Osteocyte (in vitro differentiated cells): ENCODE measurements at regions not wholly inside any gene's neighbourhood (a gene's known extent, or its start where the extent isn't known, plus 50 kb on each side); places are given as distances from the start of the nearest gene placed in this dataset.

Experiments used
- DNase-seq: peaks from one replicate; pipeline ENCODE4 v3.0.0; 2021; ENCODE audit warnings: mixed read lengths; ENCODE audit not compliant: unreplicated experiment; ENCODE audit errors: extremely low spot score
- H3K27ac Mint-ChIP-seq: one replicate; pipeline ENCODE4 v1.8.0; 2021; ENCODE audit warnings: mild to moderate bottlenecking, mixed read lengths; ENCODE audit not compliant: unreplicated experiment
- H3K27me3 Mint-ChIP-seq: one replicate; pipeline ENCODE4 v1.8.0; 2021; ENCODE audit warnings: mixed read lengths; ENCODE audit not compliant: unreplicated experiment
- H3K36me3 Mint-ChIP-seq: one replicate; pipeline ENCODE4 v1.8.0; 2021; ENCODE audit warnings: mixed read lengths; ENCODE audit not compliant: unreplicated experiment
- H3K4me1 Mint-ChIP-seq: one replicate; pipeline ENCODE4 v1.8.0; 2021; ENCODE audit warnings: mixed read lengths; ENCODE audit not compliant: unreplicated experiment
- H3K4me3 Mint-ChIP-seq: one replicate; pipeline ENCODE4 v1.8.0; 2021; ENCODE audit warnings: mild to moderate bottlenecking, moderate library complexity, mixed read lengths; ENCODE audit not compliant: unreplicated experiment
- H3K9me3 Mint-ChIP-seq: one replicate; pipeline ENCODE4 v1.8.0; 2021; ENCODE audit warnings: mixed read lengths; ENCODE audit not compliant: unreplicated experiment
- TF ChIP-seq, protein P1 (sequence below): fragments of 200-600 bp; sonication (generic); IDR thresholded peaks from 2 replicates; pipeline ENCODE4 v1.5.0; 2021; ENCODE audit warnings: antibody characterized with exemption, mild to moderate bottlenecking, moderate library complexity

DNA sequence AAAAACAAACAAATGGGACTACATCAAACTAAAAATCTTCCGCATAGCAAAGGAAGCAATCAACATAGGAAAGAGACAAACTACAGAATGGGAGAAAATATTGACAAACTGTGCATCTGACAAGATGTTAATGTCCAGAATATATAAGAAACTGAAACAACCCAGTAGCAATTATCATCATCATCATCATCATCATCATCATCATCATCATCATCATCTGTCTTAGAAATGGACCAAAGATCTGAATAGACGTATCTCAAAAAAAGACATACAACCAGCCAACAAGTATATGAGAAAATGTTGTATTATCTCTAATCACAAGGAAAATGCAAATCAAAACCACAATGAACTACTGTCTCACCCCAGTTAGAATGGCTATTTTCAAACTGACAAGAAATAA is 173.9 kb downstream of the PRR20E start:
- Mint-ChIP-seq H3K27me3 (no peaks in the 10 kb centered on the region), H3K4me1 (no peaks in the 10 kb centered on the region), H3K9me3 (no peaks in the 10 kb centered on the region), H3K36me3 (no peaks in the 10 kb centered on the region), H3K27ac (no peak overlapping the region), H3K4me3 (no peak overlapping the region)
- TF ChIP-seq, protein P1, sequence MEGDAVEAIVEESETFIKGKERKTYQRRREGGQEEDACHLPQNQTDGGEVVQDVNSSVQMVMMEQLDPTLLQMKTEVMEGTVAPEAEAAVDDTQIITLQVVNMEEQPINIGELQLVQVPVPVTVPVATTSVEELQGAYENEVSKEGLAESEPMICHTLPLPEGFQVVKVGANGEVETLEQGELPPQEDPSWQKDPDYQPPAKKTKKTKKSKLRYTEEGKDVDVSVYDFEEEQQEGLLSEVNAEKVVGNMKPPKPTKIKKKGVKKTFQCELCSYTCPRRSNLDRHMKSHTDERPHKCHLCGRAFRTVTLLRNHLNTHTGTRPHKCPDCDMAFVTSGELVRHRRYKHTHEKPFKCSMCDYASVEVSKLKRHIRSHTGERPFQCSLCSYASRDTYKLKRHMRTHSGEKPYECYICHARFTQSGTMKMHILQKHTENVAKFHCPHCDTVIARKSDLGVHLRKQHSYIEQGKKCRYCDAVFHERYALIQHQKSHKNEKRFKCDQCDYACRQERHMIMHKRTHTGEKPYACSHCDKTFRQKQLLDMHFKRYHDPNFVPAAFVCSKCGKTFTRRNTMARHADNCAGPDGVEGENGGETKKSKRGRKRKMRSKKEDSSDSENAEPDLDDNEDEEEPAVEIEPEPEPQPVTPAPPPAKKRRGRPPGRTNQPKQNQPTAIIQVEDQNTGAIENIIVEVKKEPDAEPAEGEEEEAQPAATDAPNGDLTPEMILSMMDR = no peak
- DNase-seq = no peak

DNA sequence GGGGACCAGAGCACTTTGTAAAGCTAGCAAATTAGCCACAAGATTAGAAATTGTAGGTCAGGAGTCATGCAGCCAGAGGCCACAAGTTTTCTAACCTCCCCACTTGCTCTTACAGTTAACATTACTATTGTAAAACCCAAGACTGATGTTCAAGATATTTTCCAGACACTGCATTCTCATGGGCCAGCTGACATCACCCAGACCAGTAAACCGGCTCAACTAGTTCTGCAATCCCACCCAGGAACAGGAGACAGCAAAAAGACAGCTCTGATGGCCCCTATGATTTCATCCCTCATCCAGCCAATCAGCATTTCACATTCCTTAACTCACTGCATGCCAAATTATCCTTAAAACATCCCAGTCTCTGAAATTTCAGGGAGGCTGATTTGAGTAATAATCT is 178.5 kb downstream of the PRR20E start:
- H3K4me3 Mint-ChIP-seq = no peak overlapping the region
- H3K27me3 Mint-ChIP-seq = no peaks in the 10 kb centered on the region
- TF ChIP-seq, protein P1 = no peak
- no peak for DNase-seq
- no peaks in the 10 kb centered on the region for H3K4me1 Mint-ChIP-seq
- H3K27ac Mint-ChIP-seq = no peak overlapping the region
- H3K36me3 Mint-ChIP-seq = no peaks in the 10 kb centered on the region
- H3K9me3 Mint-ChIP-seq = peaks cover 8% of the 10 kb centered on the region

DNA sequence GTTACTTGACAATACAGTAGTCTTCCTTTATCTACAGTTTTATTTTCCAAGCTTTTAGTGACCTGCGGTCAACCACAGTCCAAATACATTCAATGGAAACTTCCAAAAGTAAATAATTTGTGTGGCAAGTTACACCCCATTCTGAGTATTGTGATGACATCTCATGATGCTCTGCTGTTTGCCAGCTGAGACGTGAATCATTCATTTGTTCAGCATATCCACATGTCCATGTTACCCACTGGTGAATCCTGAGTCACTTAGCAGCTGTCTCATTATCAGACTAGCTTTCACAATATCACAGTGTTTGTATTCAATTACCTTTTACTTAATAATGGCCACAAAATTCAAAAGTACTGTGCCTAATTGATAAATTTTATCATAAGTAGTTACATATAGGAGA is 179.8 kb downstream of the PRR20E start:
- Mint-ChIP-seq H3K36me3 (no peaks in the 10 kb centered on the region), H3K4me1 (no peaks in the 10 kb centered on the region), H3K9me3 (peaks cover 9% of the 10 kb centered on the region), H3K4me3 (no peak overlapping the region), H3K27ac (no peak overlapping the region), H3K27me3 (no peaks in the 10 kb centered on the region)
- no peak for DNase-seq
- TF ChIP-seq, protein P1 = no peak

DNA sequence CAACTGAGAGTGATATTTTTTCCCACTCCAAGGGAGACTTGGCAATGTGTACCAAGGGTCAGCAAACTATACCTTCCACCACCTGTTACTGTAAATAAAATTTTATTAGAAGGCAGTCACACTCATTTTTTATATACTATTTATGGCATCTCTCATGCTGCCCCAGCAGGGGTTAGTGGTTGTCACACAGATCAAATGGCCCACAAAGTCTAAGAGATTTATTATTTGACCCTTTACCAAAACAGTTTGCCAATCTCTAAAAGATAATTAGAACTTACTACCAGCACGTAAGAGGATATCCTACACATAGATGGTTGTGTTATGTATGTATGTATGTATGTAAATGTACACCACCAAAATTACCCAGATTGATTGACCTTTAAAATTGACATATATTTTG is 185.1 kb downstream of the PRR20E start:
- no peak overlapping the region for H3K27ac Mint-ChIP-seq
- DNase-seq = no peak
- TF ChIP-seq, protein P1 = no peak
- H3K4me3 Mint-ChIP-seq = no peak overlapping the region
- H3K4me1 Mint-ChIP-seq = no peaks in the 10 kb centered on the region
- H3K36me3 Mint-ChIP-seq = no peaks in the 10 kb centered on the region
- H3K9me3 Mint-ChIP-seq = peaks cover 12% of the 10 kb centered on the region
- no peaks in the 10 kb centered on the region for H3K27me3 Mint-ChIP-seq

DNA sequence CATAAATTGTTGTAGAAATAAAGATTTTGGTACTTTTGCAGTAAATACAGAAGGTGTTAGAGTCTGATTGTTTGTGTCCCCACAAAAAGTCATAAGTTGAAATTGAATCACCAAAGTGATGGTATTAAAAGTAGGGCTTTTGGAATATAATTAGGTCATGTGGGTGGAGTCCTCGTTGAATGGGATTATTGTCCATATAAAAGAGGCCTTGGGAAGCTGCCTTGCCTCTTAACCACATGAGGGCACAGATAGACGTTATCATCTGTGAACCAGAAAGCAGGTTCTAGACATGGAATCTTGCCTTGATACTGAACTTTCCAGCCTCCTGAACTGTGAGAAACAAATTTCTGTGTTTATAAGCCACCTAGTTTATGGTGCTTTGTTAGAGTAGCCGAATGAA is 186.8 kb downstream of the PRR20E start:
- DNase-seq = no peak
- Mint-ChIP-seq H3K9me3 (peaks cover 8% of the 10 kb centered on the region), H3K36me3 (no peaks in the 10 kb centered on the region), H3K4me3 (no peak overlapping the region), H3K4me1 (no peaks in the 10 kb centered on the region), H3K27me3 (no peaks in the 10 kb centered on the region), H3K27ac (no peak overlapping the region)
- TF ChIP-seq, protein P1 = no peak
